ENCODE measurements at regions not wholly inside any gene's neighbourhood (a gene's known extent, or its start where the extent isn't known, plus 50 kb on each side); places are given as distances from the start of the nearest gene placed in this dataset.

GRCh38 chr11:97506076-97506759, 1116.4 kb downstream of the JRKL start:
- Histone ChIP-seq H4K20me1 (replicated peaks; ENCODE audit: control insufficient read depth, insufficient read depth, low read length) (no peaks in the 10 kb centered on the region), H3K9me1 (ENCODE audit: control insufficient read depth, insufficient read depth, low read length) (no peaks in the 10 kb centered on the region), H3K9me3 (replicated peaks; ENCODE audit: control insufficient read depth, insufficient read depth, low read depth, low read length) (no peaks in the 10 kb centered on the region; the same call in 1 of the 2 replicates), H3K27me3 (ENCODE audit: control insufficient read depth in 2 of 2, insufficient read depth in 2 of 2, low read length in 2 of 2) (no peaks in the 10 kb centered on the region), H3K36me3 (ENCODE audit: control insufficient read depth, insufficient read depth, low read length) (no peaks in the 10 kb centered on the region), H3K9ac (ENCODE audit: insufficient read depth in 1 of 2, low read depth in 2 of 2, low read length in 2 of 2) (no peak overlapping the region), H3K4me2 (ENCODE audit: insufficient read depth, low read length) (no peak overlapping the region), H3K4me3 (no peak overlapping the region), H3K27ac (ENCODE audit: extremely low read depth, low read depth, low read length) (no peak overlapping the region), H2AFZ (ENCODE audit: low read depth, low read length) (no peak overlapping the region), H3K79me2 (ENCODE audit: control insufficient read depth, insufficient read depth, low read length) (no peaks in the 10 kb centered on the region), H3K4me1 (replicated peaks in 1 of 2; ENCODE audit: control insufficient read depth in 2 of 2, insufficient read depth in 2 of 2, low read length in 2 of 2) (no peaks in the 10 kb centered on the region)
- in situ Hi-C loops (cut with MboI) = no loop called here
- ATAC-seq = no peak
- no peak for DNase-seq (ENCODE audit: extremely low read depth in 1 of 4, low spot score in 3 of 4)
- ChIA-PET CTCF (ENCODE audit: low intra/inter-chr PET ratio) (no interaction called here), POLR2A (no interaction called here)
- no peak for FAIRE-seq
- WGBS (ENCODE audit: insufficient coverage, low coverage, missing lambda C conversion rate) = 5% methylated on average over 5 of the region's 5 CpGs
- no TSS peak for BruUV-seq (replicated peaks)
- intact Hi-C loops (cut with micrococcal nuclease) = no loop called here
- TF ChIP-seq ARID4B (CRISPR knock-in tag; IDR thresholded peaks at IDR 0.05) = no peak
- TF ChIP-seq ZNF232 (CRISPR knock-in tag; IDR thresholded peaks at IDR 0.05) = no peak
- no peak for TF ChIP-seq ILK (tag; IDR thresholded peaks at IDR 0.05; ENCODE audit: borderline replicate concordance, low read depth)
- TF ChIP-seq MYBL2 (IDR thresholded peaks at IDR 0.05; ENCODE audit: low read depth) = no peak
- no peak for TF ChIP-seq MYBL2 (CRISPR knock-in tag; IDR thresholded peaks at IDR 0.05; ENCODE audit: borderline replicate concordance)
- no peak for TF ChIP-seq E2F4 (CRISPR knock-in tag; IDR thresholded peaks at IDR 0.05; ENCODE audit: low read depth)
- TF ChIP-seq KAT8 (IDR thresholded peaks at IDR 0.05; ENCODE audit: low read depth) = no peak
- no peak for TF ChIP-seq ZFP1 (CRISPR knock-in tag; IDR thresholded peaks at IDR 0.05)
- no peak for TF ChIP-seq MTA1 (IDR thresholded peaks at IDR 0.05; ENCODE audit: borderline replicate concordance)
- no peak for TF ChIP-seq E2F1 (CRISPR knock-in tag; IDR thresholded peaks at IDR 0.05)
- no peak for TF ChIP-seq ZNF311 (CRISPR knock-in tag; IDR thresholded peaks at IDR 0.05)
- no peak for TF ChIP-seq ZNF766 (CRISPR knock-in tag; conservative IDR thresholded peaks at IDR 0.05)
- no peak for TF ChIP-seq NR1H2 (CRISPR knock-in tag; IDR thresholded peaks at IDR 0.05)
- TF ChIP-seq PKNOX1 (IDR thresholded peaks at IDR 0.05) = no peak
- TF ChIP-seq NR4A1 (CRISPR knock-in tag; IDR thresholded peaks at IDR 0.05) = no peak
- TF ChIP-seq NR4A1 (tag; IDR thresholded peaks at IDR 0.05) = no peak

All from K562 (cell line).